T-helper 2 cell treated with Interferon-gamma antibody and Interleukin-4, amounts not matched to agents 5 μg/mL and 100 μg/mL, for 36 hours (primary cell): ENCODE measurements at regions not wholly inside any gene's neighbourhood (a gene's known extent, or its start where the extent isn't known, plus 50 kb on each side); places are given as distances from the start of the nearest gene placed in this dataset.

Experiments
- DNase-seq: peaks from one replicate; pipeline ENCODE4 v3.0.0; 2021; ENCODE audit warnings: low spot score
- H3K27ac Mint-ChIP-seq: one replicate; pipeline ENCODE4 v1.8.0; 2021; ENCODE audit warnings: mild to moderate bottlenecking, mixed read lengths
- H3K27me3 Mint-ChIP-seq: one replicate; pipeline ENCODE4 v1.8.0; 2021; ENCODE audit warnings: low read depth, mixed read lengths
- H3K36me3 Mint-ChIP-seq: one replicate; pipeline ENCODE4 v1.8.0; 2021; ENCODE audit warnings: low read depth, mixed read lengths
- H3K4me1 Mint-ChIP-seq: one replicate; pipeline ENCODE4 v1.8.0; 2021; ENCODE audit warnings: low read depth, mixed read lengths
- H3K4me3 Mint-ChIP-seq: one replicate; pipeline ENCODE4 v1.8.0; 2022; ENCODE audit warnings: mild to moderate bottlenecking, moderate library complexity, mixed read lengths
- H3K9me3 Mint-ChIP-seq: one replicate; pipeline ENCODE4 v1.8.0; 2021; ENCODE audit warnings: mixed read lengths

DNA sequence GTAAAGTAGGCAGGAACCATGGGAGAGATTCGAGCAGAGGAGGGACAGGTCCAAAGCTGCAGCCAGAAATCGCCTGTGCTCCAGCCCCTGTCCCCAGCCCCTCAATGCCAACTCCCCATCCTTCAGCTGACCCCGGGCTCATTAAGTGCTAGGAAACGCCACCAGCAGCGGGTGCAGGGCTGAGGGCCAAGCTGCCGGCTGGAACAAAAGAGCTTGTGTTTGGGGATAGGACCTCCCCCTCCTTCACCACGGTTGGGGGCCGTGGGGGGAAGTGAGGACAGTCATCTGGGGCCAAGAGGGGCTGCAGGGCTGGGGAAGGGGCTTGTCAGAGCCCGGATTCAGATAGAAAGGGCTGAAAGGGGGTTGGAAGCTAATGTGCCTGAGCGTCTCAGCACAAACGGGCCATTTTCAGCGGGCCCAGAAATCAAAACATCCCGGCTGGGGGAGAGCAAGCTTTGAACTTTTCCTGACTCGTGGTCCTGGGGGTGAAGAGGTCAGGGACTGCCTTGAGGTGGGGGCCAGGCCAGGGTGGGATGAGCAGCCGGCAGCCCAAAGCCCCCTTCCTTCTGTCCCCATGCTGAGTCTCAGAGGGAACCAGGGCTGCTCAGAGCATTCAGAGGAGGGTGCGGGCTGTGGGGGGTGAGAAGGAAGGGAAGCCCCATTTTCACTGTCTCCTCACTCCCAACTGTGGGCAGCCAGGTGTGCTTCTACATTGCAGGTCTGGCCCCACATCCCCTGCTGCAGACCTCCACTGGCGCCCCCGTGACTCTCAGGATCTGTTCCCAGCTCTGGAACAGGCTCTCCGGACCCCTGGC, 69.4 kb upstream of the DAB2IP start:
- Mint-ChIP-seq H3K27ac (no peak overlapping the region), H3K36me3 (no peaks in the 10 kb centered on the region), H3K4me1 (no peaks in the 10 kb centered on the region), H3K27me3 (peaks cover 4% of the 10 kb centered on the region), H3K4me3 (no peak overlapping the region), H3K9me3 (no peaks in the 10 kb centered on the region)
- no peak for DNase-seq

DNA sequence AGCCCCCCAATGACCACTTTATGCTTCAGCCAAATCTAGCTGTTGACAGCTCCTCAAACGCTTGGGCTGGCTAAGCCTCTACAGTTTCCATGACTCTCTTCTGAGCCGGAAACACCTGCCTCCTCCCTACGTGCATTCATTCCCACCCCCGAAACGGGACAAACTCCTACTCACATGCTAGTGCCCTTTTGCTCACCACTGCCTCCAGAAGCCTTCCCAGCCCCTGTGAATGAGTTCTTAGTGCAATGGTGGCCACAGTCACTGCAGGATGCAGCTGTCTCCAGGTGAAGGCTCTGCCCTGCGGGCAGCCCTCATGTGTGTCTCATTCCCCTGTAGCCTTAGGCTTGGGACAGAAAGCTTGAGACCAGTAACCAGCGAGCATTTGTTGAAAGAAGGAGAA, 68.8 kb upstream of the DAB2IP start:
- no peak overlapping the region for H3K4me3 Mint-ChIP-seq
- DNase-seq: no peak
- H3K27ac Mint-ChIP-seq: no peak overlapping the region
- peaks cover 4% of the 10 kb centered on the region for H3K27me3 Mint-ChIP-seq
- no peaks in the 10 kb centered on the region for H3K36me3 Mint-ChIP-seq
- H3K9me3 Mint-ChIP-seq: no peaks in the 10 kb centered on the region
- no peaks in the 10 kb centered on the region for H3K4me1 Mint-ChIP-seq

- DNase-seq: no peak
- no peaks in the 10 kb centered on the region for H3K36me3 Mint-ChIP-seq
- no peak overlapping the region for H3K27ac Mint-ChIP-seq
- no peaks in the 10 kb centered on the region for H3K4me1 Mint-ChIP-seq
- H3K27me3 Mint-ChIP-seq: peaks cover 4% of the 10 kb centered on the region
- H3K9me3 Mint-ChIP-seq: no peaks in the 10 kb centered on the region
- no peak overlapping the region for H3K4me3 Mint-ChIP-seq
Observed at GRCh38 chr9:121584421-121584820, 67.0 kb upstream of the DAB2IP start.

DNA sequence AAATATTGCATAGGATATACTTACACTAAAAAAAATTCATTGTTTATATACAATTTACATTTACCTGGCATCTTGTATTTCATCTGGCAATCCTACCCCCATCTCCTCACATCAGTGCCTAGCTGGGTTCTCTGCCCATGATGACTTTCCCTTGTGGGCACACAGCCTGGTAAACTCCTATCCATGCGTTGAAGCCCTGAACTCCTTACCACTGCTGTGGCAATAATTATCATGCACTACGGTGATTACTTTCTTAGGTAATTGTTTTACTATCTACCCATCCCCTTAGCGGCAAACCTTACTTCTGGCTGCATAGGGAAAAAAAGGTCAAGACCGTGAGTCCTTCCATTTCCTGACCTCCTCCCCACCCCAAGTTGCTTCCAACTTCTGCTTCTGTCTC, 63.6 kb upstream of the DAB2IP start:
- no peaks in the 10 kb centered on the region for H3K4me1 Mint-ChIP-seq
- no peak overlapping the region for H3K27ac Mint-ChIP-seq
- H3K27me3 Mint-ChIP-seq: peaks cover 4% of the 10 kb centered on the region
- no peaks in the 10 kb centered on the region for H3K36me3 Mint-ChIP-seq
- no peak for DNase-seq
- H3K4me3 Mint-ChIP-seq: no peak overlapping the region
- no peaks in the 10 kb centered on the region for H3K9me3 Mint-ChIP-seq

- no peak overlapping the region for H3K4me3 Mint-ChIP-seq
- H3K27me3 Mint-ChIP-seq: peaks cover 4% of the 10 kb centered on the region
- no peak for DNase-seq
- H3K36me3 Mint-ChIP-seq: no peaks in the 10 kb centered on the region
- H3K27ac Mint-ChIP-seq: no peak overlapping the region
- H3K4me1 Mint-ChIP-seq: no peaks in the 10 kb centered on the region
- H3K9me3 Mint-ChIP-seq: no peaks in the 10 kb centered on the region
Observed at GRCh38 chr9:121589986-121590385, 61.4 kb upstream of the DAB2IP start.

GRCh38 chr9:121592265-121592664, 59.2 kb upstream of the DAB2IP start:
- Mint-ChIP-seq H3K36me3 (no peaks in the 10 kb centered on the region), H3K9me3 (peaks cover 2% of the 10 kb centered on the region), H3K4me3 (no peak overlapping the region), H3K4me1 (no peaks in the 10 kb centered on the region), H3K27me3 (peaks cover 12% of the 10 kb centered on the region), H3K27ac (no peak overlapping the region)
- DNase-seq: no peak

DNA sequence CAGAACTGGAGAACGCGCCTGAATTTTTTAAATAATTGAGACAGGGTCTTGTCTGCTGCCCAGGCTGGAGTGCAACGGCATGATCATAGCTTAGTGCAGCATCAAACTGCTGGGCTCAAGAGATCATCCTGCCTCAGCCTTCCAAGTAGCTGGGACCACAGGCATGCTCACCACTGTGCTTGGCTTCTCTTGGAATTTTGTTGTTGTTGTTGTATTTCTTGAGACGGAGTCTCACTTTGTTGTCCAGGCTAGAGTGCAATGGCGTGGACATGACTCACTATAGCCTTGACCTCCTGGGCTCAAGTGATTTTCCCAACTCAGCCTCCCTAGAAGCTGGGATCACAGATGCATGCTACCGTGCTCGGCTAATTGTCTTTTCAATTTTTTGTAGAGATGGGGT, 58.4 kb upstream of the DAB2IP start:
- Mint-ChIP-seq H3K9me3 (peaks cover 5% of the 10 kb centered on the region), H3K4me3 (no peak overlapping the region), H3K27me3 (peaks cover 20% of the 10 kb centered on the region), H3K4me1 (no peaks in the 10 kb centered on the region), H3K27ac (no peak overlapping the region), H3K36me3 (no peaks in the 10 kb centered on the region)
- DNase-seq: no peak

GRCh38 chr9:121596515-121596914, 54.9 kb upstream of the DAB2IP start:
- H3K9me3 Mint-ChIP-seq: peaks cover 5% of the 10 kb centered on the region
- no peak overlapping the region for H3K27ac Mint-ChIP-seq
- H3K36me3 Mint-ChIP-seq: no peaks in the 10 kb centered on the region
- H3K27me3 Mint-ChIP-seq: peaks cover 40% of the 10 kb centered on the region
- DNase-seq: no peak
- H3K4me1 Mint-ChIP-seq: no peaks in the 10 kb centered on the region
- H3K4me3 Mint-ChIP-seq: no peak overlapping the region

DNA sequence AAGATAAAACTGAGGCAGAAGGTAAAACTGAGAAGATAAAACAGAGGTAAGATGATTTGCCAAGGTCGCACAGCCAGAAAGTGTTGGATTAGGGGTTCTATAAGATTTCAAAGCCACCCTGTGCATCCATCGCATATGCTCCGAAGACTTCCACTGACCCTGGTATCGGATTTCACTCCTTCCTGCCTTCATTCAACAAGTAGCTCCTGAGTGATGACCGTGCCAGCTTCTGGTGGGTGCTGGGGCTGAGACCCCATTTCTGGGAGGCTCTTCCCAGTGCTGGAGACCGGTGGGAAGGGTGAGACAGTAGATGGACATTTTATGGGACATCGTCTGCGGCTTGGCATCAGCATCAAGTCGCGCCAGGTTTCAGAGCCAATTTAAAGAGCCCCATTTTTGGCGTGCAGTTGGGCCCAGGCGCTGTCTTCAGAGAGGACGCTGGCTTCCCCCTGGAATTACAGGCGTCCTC, 53.7 kb upstream of the DAB2IP start:
- DNase-seq: no peak
- Mint-ChIP-seq H3K4me3 (no peak overlapping the region), H3K9me3 (peaks cover 5% of the 10 kb centered on the region), H3K36me3 (no peaks in the 10 kb centered on the region), H3K27ac (no peak overlapping the region), H3K4me1 (no peaks in the 10 kb centered on the region), H3K27me3 (peaks cover 43% of the 10 kb centered on the region)

DNA sequence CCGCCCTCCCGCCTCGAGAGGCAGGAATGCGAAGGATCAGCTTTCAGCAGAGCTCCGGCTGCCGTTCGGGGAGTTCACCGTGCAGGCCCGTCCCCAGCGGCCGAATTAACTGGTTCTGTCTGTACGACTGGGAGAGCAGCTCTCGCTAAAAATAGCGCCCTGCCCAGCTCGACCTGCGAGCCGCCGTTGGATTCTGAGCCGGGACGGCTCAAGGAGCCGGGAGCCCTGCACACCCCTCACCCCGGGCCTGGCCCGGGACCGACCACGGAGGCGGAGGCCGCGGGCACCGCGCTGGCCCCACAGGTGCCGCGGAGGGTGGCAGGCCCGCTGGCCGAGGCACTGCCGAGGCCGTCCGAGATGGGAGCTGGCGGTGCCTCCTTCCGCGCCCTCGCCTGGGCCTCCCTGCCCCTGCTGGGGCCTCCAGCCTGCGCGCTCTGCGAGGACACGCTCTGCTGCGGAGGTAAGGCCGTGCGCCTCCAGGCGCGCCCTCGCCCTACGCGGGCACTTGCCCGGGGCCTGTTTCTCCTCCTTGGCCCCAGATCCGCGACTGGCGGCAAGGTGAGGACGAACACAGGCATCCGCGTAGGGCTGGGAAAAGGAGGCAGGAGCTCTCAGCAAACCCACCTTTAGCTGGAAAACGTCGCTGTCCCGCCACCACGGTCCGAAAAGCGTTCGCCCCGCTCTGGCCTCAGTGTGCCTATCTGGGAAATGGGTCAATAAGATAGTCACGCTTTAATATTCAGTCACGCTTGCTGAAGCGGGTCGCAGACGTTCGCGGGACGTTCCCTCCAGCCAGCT, 53.1 kb upstream of the DAB2IP start:
- Mint-ChIP-seq H3K9me3 (peaks cover 5% of the 10 kb centered on the region), H3K36me3 (no peaks in the 10 kb centered on the region), H3K4me3 (no peak overlapping the region), H3K4me1 (no peaks in the 10 kb centered on the region), H3K27me3 (peaks cover 43% of the 10 kb centered on the region), H3K27ac (no peak overlapping the region)
- DNase-seq: no peak

DNA sequence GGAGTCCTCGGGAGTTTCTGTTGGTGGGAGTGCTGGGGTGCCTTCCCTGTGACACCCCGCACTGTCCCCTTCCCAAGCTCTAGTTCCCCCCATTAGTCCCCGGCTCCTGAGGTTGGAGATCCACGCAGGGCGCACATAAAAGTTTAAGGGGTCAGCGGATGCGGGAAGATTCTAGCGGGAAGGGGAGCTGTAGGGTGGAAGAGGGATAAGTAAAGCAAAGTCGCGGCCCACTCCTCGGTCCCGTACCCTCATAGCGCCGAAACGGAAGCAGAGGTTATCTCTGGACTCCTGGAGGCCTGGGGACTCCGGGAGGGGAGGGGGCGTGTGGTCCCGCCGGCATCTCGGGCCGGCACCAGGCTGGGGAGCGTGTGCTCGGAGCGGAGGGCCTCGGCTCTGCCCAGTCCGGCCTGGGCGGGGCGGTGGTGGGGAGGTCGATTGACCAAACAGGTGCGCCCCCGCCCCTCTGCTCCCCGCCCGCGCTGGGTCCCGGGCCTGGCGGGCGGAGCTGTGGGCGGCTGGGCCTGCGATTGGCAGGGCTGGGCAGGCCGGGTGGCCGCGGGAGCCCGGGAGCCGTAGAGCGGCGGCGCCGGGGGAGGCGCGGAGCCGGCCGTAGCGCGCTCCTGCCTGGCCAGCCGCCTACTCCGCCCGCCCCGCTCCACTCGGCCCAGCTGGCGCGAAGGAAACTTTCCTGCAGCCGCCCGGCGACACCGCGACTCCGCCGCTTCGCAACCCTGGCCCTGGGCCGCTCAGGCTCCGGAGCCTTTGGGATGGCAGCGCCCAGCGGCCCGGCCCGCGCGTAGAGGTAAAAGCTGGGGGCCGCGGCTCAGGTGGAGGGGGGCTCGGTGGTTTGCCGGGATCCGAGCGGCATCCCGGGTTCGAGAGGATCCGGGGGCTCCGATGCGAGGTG, 52.2 kb upstream of the DAB2IP start:
- no peak overlapping the region for H3K4me3 Mint-ChIP-seq

DNA sequence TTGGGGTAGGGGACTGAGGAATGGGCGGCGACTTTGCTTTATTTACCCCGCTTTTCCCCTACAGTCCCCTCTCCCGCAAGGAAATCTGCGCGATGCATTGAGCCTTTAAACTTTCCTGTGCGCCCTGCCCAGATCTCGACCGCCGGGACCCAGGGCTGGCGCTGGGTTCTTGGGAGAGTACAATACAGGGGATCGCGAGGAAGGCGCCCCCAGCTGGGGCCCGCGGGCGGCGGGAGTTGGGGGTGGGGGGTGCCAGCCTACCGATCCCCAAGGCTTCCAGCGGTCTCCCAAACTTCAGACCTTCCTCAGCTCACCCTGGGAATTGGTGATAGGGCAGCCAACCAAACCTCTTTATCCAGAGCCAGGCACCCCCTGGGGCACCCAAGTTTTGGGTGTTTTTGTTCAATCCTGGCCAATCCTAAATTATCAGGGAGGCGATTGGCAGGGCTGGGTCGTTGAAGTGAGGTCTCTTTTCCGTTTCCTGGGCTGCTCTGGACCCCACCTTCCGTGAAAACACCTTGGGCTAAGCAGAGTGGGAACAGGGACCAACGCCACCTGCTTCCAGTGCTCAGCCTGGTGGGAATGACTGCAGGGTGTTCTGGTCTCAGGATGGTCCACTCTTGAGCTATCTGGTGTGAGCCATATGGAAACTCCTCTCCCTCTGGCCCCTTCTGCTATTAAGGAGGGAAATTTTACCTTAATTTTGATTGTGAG, 51.4 kb upstream of the DAB2IP start:
- DNase-seq: no peak
- H3K27ac Mint-ChIP-seq: no peak overlapping the region
- no peaks in the 10 kb centered on the region for H3K4me1 Mint-ChIP-seq
- peaks cover 5% of the 10 kb centered on the region for H3K9me3 Mint-ChIP-seq
- peaks cover 51% of the 10 kb centered on the region for H3K27me3 Mint-ChIP-seq
- no peaks in the 10 kb centered on the region for H3K36me3 Mint-ChIP-seq
- no peak overlapping the region for H3K4me3 Mint-ChIP-seq

More for the DNA sequence above, 52.2 kb upstream of the DAB2IP start:
- Mint-ChIP-seq H3K27me3 (peaks cover 47% of the 10 kb centered on the region), H3K9me3 (peaks cover 5% of the 10 kb centered on the region), H3K4me1 (no peaks in the 10 kb centered on the region), H3K27ac (no peak overlapping the region), H3K36me3 (no peaks in the 10 kb centered on the region)
- no peak for DNase-seq

- Mint-ChIP-seq H3K4me1 (no peaks in the 10 kb centered on the region), H3K27me3 (peaks cover 51% of the 10 kb centered on the region), H3K36me3 (no peaks in the 10 kb centered on the region), H3K4me3 (no peak overlapping the region), H3K27ac (no peak overlapping the region), H3K9me3 (peaks cover 5% of the 10 kb centered on the region)
- no peak for DNase-seq
Observed at GRCh38 chr9:121601194-121601593, 50.2 kb upstream of the DAB2IP start.
